ENCODE measurements at regions not wholly inside any gene's neighbourhood (a gene's known extent, or its start where the extent isn't known, plus 50 kb on each side); places are given as distances from the start of the nearest gene placed in this dataset.
"Not testable (repeated sequence)": the region's sequence is repeated elsewhere in the genome, so short reads cannot be mapped to it uniquely, and the experiment has no call there.

GRCh38 chr1:195173753-195174152 is 1434.5 kb downstream of the KCNT2 start:
- H3K4me3 ChIP-seq: no peak overlapping the region
- H3K9me3 ChIP-seq: no peaks in the 10 kb centered on the region
- H3K27me3 ChIP-seq: no peaks in the 10 kb centered on the region
- no peak overlapping the region for H3K27ac ChIP-seq
- no peaks in the 10 kb centered on the region for H3K4me1 ChIP-seq
- H3K36me3 ChIP-seq: no peaks in the 10 kb centered on the region
- no peak for DNase-seq
- no peak for TF ChIP-seq POLR2A (IDR thresholded peaks at IDR 0.05)
- no peak for TF ChIP-seq CTCF (IDR thresholded peaks at IDR 0.05)

- H3K27me3 ChIP-seq, DNase-seq, H3K4me1 ChIP-seq, H3K9me3 ChIP-seq, H3K4me3 ChIP-seq, H3K36me3 ChIP-seq, H3K27ac ChIP-seq: not testable (repeated sequence)
Observed at GRCh38 chr1:195159795-195160194, 1448.4 kb downstream of the KCNT2 start.

GRCh38 chr1:195158091-195158490 is 1450.1 kb downstream of the KCNT2 start:
- no peaks in the 10 kb centered on the region for H3K27me3 ChIP-seq
- H3K4me1 ChIP-seq: no peaks in the 10 kb centered on the region
- H3K9me3 ChIP-seq: no peaks in the 10 kb centered on the region
- no peak overlapping the region for H3K27ac ChIP-seq
- H3K4me3 ChIP-seq: no peak overlapping the region
- H3K36me3 ChIP-seq: no peaks in the 10 kb centered on the region
- DNase-seq: no peak
- TF ChIP-seq CTCF (IDR thresholded peaks at IDR 0.05) (no peak), POLR2A (IDR thresholded peaks at IDR 0.05) (no peak)

- TF ChIP-seq CTCF (IDR thresholded peaks at IDR 0.05) (no peak), POLR2A (IDR thresholded peaks at IDR 0.05) (no peak)
- Histone ChIP-seq H3K36me3 (no peaks in the 10 kb centered on the region), H3K27ac (no peak overlapping the region)
Observed at GRCh38 chr1:195153107-195153506, 1455.1 kb downstream of the KCNT2 start.

GRCh38 chr1:195150768-195151167 is 1457.5 kb downstream of the KCNT2 start:
- TF ChIP-seq POLR2A (IDR thresholded peaks at IDR 0.05): no peak
- H3K27ac ChIP-seq: no peak overlapping the region
- no peaks in the 10 kb centered on the region for H3K27me3 ChIP-seq
- H3K36me3 ChIP-seq: no peaks in the 10 kb centered on the region
- no peak overlapping the region for H3K4me3 ChIP-seq
- DNase-seq: no peak
- no peaks in the 10 kb centered on the region for H3K4me1 ChIP-seq
- no peaks in the 10 kb centered on the region for H3K9me3 ChIP-seq

More at GRCh38 chr1:195153107-195153506, 1455.1 kb downstream of the KCNT2 start:
- H3K27me3 ChIP-seq: no peaks in the 10 kb centered on the region
- no peaks in the 10 kb centered on the region for H3K4me1 ChIP-seq
- no peaks in the 10 kb centered on the region for H3K9me3 ChIP-seq
- H3K4me3 ChIP-seq: no peak overlapping the region
- no peak for DNase-seq

GRCh38 chr1:195141294-195141693 is 1466.9 kb downstream of the KCNT2 start:
- Histone ChIP-seq H3K27me3 (no peaks in the 10 kb centered on the region), H3K9me3 (peaks cover 0 to 7% (median 0%) of the 10 kb centered on the region in 4 donors), H3K4me3 (no peak overlapping the region), H3K36me3 (no peaks in the 10 kb centered on the region), H3K4me1 (no peaks in the 10 kb centered on the region), H3K27ac (no peak overlapping the region)
- DNase-seq: no peak
- TF ChIP-seq POLR2A (IDR thresholded peaks at IDR 0.05): no peak
- no peak for TF ChIP-seq CTCF (IDR thresholded peaks at IDR 0.05)

- no peak overlapping the region for H3K4me3 ChIP-seq
- H3K27ac ChIP-seq: no peak overlapping the region
- TF ChIP-seq POLR2A (IDR thresholded peaks at IDR 0.05) (no peak), CTCF (IDR thresholded peaks at IDR 0.05) (no peak)
- H3K4me1 ChIP-seq: no peaks in the 10 kb centered on the region
- peaks cover 0 to 4% (median 0%) of the 10 kb centered on the region in 4 donors for H3K9me3 ChIP-seq
- H3K36me3 ChIP-seq: no peaks in the 10 kb centered on the region
- H3K27me3 ChIP-seq: no peaks in the 10 kb centered on the region
- no peak for DNase-seq
Observed at GRCh38 chr1:195130598-195130997, 1477.6 kb downstream of the KCNT2 start.
